GM23338 (cell line): ENCODE measurements at regions not wholly inside any gene's neighbourhood (a gene's known extent, or its start where the extent isn't known, plus 50 kb on each side); places are given as distances from the start of the nearest gene placed in this dataset.

Source experiments
- ATAC-seq: fragments of 200-7000 bp; cut with Tn5 transposase; 3 replicates; pipeline ENCODE4 v1.9.1; 2020
- DNase-seq: peaks from one replicate; pipeline ENCODE4 v3.0.0-alpha.2; 2015; ENCODE audit warnings: low spot score
- H2AFZ ChIP-seq: fragments of 200-600 bp; sonication (generic); 2 replicates; pipeline ENCODE4 v1.8.0; 2016; ENCODE audit warnings: antibody characterized with exemption, mild to moderate bottlenecking, moderate library complexity
- H3F3A ChIP-seq: fragments of 200-600 bp; sonication (generic); replicated peaks from 2 replicates; pipeline ENCODE4 v1.8.0; 2017; ENCODE audit warnings: antibody characterized with exemption, mixed run types, low read depth
- H3K27ac ChIP-seq: fragments of 200-600 bp; sonication (generic); 2 replicates; pipeline ENCODE4 v1.6.1; 2016; ENCODE audit warnings: low read depth
- H3K27me3 ChIP-seq: fragments of 200-600 bp; sonication (generic); 2 replicates; pipeline ENCODE4 v1.8.0; 2016; ENCODE audit warnings: mild to moderate bottlenecking, mixed run types, moderate library complexity; ENCODE audit not compliant: insufficient read depth
- H3K36me3 ChIP-seq: fragments of 200-600 bp; sonication (generic); 2 replicates; pipeline ENCODE4 v1.8.0; 2016; ENCODE audit warnings: mild to moderate bottlenecking; ENCODE audit not compliant: insufficient read depth
- H3K4me1 ChIP-seq: fragments of 200-600 bp; sonication (generic); 2 replicates; pipeline ENCODE4 v1.8.0; 2016; ENCODE audit warnings: mild to moderate bottlenecking, moderate library complexity; ENCODE audit not compliant: insufficient read depth
- H3K4me2 ChIP-seq: fragments of 200-600 bp; sonication (generic); 2 replicates; pipeline ENCODE4 v1.7.1; 2017; ENCODE audit warnings: mixed run types
- H3K4me3 ChIP-seq: fragments of 200-600 bp; sonication (generic); 2 replicates; pipeline ENCODE4 v1.6.1; 2016; ENCODE audit warnings: mixed run types
- H3K79me2 ChIP-seq: fragments of 200-600 bp; sonication (generic); replicated peaks from 2 replicates; pipeline ENCODE4 v1.8.0; 2017; ENCODE audit warnings: mild to moderate bottlenecking; ENCODE audit not compliant: insufficient read depth
- H3K9me2 ChIP-seq: fragments of 200-600 bp; sonication (generic); 2 replicates; pipeline ENCODE4 v1.8.0; 2017; ENCODE audit not compliant: insufficient read depth
- H4K20me1 ChIP-seq: fragments of 200-600 bp; sonication (generic); replicated peaks from 2 replicates; pipeline ENCODE4 v1.8.0; 2017; ENCODE audit warnings: mild to moderate bottlenecking; ENCODE audit not compliant: insufficient read depth
- H3K27ac Mint-ChIP-seq: 2 replicates; pipeline ENCODE4 v1.8.0; 2020; ENCODE audit warnings: inconsistent platforms, mild to moderate bottlenecking, moderate library complexity, mixed read lengths
- H3K27me3 Mint-ChIP-seq: 3 replicates; pipeline ENCODE4 v1.8.0; 2022; ENCODE audit warnings: low read depth, mild to moderate bottlenecking, moderate library complexity, mixed read lengths, inconsistent platforms; ENCODE audit not compliant: insufficient read depth, poor library complexity
- H3K36me3 Mint-ChIP-seq: 3 replicates; pipeline ENCODE4 v1.8.0; 2021; ENCODE audit warnings: low read depth, mild to moderate bottlenecking, inconsistent platforms, moderate library complexity, mixed read lengths
- H3K4me1 Mint-ChIP-seq: 3 replicates; pipeline ENCODE4 v1.8.0; 2020; ENCODE audit warnings: mild to moderate bottlenecking, inconsistent platforms, mixed read lengths
- H3K4me3 Mint-ChIP-seq: 3 replicates; pipeline ENCODE4 v1.8.0; 2021; ENCODE audit warnings: moderate library complexity, mild to moderate bottlenecking, inconsistent platforms, mixed read lengths
- H3K9me3 Mint-ChIP-seq: 3 replicates; pipeline ENCODE4 v1.8.0; 2020; ENCODE audit warnings: moderate library complexity, mild to moderate bottlenecking, inconsistent platforms, mixed read lengths
- CTCF ChIP-seq, 2 experiments: fragments of 200-600 bp in 1 of 2; sonication (generic) in 1 of 2; conservative IDR thresholded peaks; 2 replicates each; pipeline versions ENCODE4 v1.5.1 to v1.6.1; 2016 to 2017; ENCODE audit warnings: antibody characterized with exemption in 2 of 2, low read depth in 2 of 2, mild to moderate bottlenecking in 2 of 2, moderate library complexity in 1 of 2
- EZH2 ChIP-seq: fragments of 200-600 bp; sonication (generic); IDR thresholded peaks from one replicate; pipeline ENCODE4 v1.8.0; 2017; ENCODE audit warnings: antibody characterized with exemption, mild to moderate bottlenecking, low read depth; ENCODE audit not compliant: unreplicated experiment
- EZH2phosphoT487 ChIP-seq: fragments of 200-600 bp; sonication (generic); IDR thresholded peaks from one replicate; pipeline ENCODE4 v1.8.1; 2018; ENCODE audit warnings: antibody characterized with exemption; ENCODE audit not compliant: unreplicated experiment
- JUNB ChIP-seq: IDR thresholded peaks from one replicate; pipeline ENCODE4 v1.6.1; 2016; ENCODE audit warnings: antibody characterized with exemption; ENCODE audit not compliant: unreplicated experiment
- NANOG ChIP-seq: IDR thresholded peaks from 2 replicates; pipeline ENCODE4 v1.6.1; 2016; ENCODE audit warnings: antibody characterized with exemption, borderline replicate concordance
- POLR2AphosphoS5 ChIP-seq: IDR thresholded peaks from 2 replicates; pipeline ENCODE4 v1.6.1; 2016; ENCODE audit warnings: antibody characterized with exemption, low read depth
- STAT1 ChIP-seq: IDR thresholded peaks from one replicate; pipeline ENCODE4 v1.6.1; 2016; ENCODE audit warnings: antibody characterized with exemption; ENCODE audit not compliant: unreplicated experiment
- TF ChIP-seq, protein P1 (sequence below): fragments of 250-450 bp; sonication (Bioruptor Pico); IDR thresholded peaks from 2 replicates; pipeline ENCODE4 v1.5.0; 2020; ENCODE audit warnings: mild to moderate bottlenecking, moderate library complexity
- TF ChIP-seq, protein P2 (sequence below): IDR thresholded peaks from 2 replicates; pipeline ENCODE4 v1.6.1; 2016; ENCODE audit warnings: antibody characterized with exemption

DNA sequence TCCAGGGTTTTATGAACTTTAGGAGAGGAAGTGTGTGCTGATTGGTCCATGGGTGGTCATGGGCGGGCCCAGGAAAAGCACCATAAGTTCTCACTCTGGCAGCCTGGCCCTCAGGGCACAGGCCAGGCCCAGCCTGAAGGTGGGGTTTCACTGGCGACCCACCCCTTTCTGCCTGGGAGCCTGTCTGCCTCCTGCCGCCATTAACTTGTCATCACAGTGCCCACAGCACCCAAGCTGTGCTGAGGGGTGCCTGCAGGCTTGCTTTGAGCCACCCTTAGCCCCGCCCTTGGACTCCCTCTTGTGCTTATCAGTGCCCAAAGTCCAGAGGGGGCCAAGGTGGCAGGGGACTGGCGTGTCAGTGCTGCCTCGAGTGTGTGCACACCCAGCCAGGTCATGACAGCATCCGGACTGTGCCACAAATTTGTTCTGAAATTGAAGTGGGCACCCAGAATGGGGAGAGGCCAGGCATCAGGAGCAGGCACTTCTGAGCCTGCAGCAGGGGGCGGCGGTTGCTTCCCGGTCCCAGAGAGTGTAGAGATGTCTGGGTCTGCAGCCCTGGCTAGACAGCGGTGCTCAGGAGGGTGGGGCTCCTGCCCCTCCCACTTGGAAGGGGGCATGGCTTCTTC, 455.6 kb downstream of the TMA16 start:
- H3K27ac ChIP-seq: no peak overlapping the region
- TF ChIP-seq, protein P1, sequence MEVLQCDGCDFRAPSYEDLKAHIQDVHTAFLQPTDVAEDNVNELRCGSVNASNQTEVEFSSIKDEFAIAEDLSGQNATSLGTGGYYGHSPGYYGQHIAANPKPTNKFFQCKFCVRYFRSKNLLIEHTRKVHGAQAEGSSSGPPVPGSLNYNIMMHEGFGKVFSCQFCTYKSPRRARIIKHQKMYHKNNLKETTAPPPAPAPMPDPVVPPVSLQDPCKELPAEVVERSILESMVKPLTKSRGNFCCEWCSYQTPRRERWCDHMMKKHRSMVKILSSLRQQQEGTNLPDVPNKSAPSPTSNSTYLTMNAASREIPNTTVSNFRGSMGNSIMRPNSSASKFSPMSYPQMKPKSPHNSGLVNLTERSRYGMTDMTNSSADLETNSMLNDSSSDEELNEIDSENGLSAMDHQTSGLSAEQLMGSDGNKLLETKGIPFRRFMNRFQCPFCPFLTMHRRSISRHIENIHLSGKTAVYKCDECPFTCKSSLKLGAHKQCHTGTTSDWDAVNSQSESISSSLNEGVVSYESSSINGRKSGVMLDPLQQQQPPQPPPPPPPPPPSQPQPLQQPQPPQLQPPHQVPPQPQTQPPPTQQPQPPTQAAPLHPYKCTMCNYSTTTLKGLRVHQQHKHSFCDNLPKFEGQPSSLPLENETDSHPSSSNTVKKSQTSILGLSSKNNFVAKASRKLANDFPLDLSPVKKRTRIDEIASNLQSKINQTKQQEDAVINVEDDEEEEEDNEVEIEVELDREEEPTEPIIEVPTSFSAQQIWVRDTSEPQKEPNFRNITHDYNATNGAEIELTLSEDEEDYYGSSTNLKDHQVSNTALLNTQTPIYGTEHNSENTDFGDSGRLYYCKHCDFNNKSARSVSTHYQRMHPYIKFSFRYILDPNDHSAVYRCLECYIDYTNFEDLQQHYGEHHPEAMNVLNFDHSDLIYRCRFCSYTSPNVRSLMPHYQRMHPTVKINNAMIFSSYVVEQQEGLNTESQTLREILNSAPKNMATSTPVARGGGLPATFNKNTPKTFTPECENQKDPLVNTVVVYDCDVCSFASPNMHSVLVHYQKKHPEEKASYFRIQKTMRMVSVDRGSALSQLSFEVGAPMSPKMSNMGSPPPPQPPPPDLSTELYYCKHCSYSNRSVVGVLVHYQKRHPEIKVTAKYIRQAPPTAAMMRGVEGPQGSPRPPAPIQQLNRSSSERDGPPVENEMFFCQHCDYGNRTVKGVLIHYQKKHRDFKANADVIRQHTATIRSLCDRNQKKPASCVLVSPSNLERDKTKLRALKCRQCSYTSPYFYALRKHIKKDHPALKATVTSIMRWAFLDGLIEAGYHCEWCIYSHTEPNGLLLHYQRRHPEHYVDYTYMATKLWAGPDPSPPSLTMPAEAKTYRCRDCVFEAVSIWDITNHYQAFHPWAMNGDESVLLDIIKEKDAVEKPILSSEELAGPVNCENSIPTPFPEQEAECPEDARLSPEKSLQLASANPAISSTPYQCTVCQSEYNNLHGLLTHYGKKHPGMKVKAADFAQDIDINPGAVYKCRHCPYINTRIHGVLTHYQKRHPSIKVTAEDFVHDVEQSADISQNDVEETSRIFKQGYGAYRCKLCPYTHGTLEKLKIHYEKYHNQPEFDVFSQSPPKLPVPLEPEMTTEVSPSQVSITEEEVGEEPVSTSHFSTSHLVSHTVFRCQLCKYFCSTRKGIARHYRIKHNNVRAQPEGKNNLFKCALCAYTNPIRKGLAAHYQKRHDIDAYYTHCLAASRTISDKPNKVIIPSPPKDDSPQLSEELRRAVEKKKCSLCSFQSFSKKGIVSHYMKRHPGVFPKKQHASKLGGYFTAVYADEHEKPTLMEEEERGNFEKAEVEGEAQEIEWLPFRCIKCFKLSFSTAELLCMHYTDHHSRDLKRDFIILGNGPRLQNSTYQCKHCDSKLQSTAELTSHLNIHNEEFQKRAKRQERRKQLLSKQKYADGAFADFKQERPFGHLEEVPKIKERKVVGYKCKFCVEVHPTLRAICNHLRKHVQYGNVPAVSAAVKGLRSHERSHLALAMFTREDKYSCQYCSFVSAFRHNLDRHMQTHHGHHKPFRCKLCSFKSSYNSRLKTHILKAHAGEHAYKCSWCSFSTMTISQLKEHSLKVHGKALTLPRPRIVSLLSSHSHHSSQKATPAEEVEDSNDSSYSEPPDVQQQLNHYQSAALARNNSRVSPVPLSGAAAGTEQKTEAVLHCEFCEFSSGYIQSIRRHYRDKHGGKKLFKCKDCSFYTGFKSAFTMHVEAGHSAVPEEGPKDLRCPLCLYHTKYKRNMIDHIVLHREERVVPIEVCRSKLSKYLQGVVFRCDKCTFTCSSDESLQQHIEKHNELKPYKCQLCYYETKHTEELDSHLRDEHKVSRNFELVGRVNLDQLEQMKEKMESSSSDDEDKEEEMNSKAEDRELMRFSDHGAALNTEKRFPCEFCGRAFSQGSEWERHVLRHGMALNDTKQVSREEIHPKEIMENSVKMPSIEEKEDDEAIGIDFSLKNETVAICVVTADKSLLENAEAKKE (CRISPR knock-in tag): no peak
- TF ChIP-seq EZH2 (no peak), JUNB (no peak), STAT1 (no peak), NANOG (no peak), CTCF (conservative IDR thresholded peaks at IDR 0.05; ENCODE audit: low read depth in 2 of 2) (no peak), EZH2phosphoT487 (no peak), POLR2AphosphoS5 (no peak)
- TF ChIP-seq, protein P2, sequence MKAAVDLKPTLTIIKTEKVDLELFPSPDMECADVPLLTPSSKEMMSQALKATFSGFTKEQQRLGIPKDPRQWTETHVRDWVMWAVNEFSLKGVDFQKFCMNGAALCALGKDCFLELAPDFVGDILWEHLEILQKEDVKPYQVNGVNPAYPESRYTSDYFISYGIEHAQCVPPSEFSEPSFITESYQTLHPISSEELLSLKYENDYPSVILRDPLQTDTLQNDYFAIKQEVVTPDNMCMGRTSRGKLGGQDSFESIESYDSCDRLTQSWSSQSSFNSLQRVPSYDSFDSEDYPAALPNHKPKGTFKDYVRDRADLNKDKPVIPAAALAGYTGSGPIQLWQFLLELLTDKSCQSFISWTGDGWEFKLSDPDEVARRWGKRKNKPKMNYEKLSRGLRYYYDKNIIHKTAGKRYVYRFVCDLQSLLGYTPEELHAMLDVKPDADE: no peak
- H2AFZ ChIP-seq: no peak overlapping the region
- H3K4me1 ChIP-seq: no peaks in the 10 kb centered on the region
- ATAC-seq (no peak), DNase-seq (no peak)
- no peaks in the 10 kb centered on the region for H3K4me1 Mint-ChIP-seq
- no peak overlapping the region for H3K4me3 ChIP-seq
- H3K27me3 Mint-ChIP-seq: no peaks in the 10 kb centered on the region
- no peaks in the 10 kb centered on the region for H3F3A ChIP-seq
- no peaks in the 10 kb centered on the region for H3K27me3 ChIP-seq
- H3K27ac Mint-ChIP-seq: no peak overlapping the region
- no peaks in the 10 kb centered on the region for H3K36me3 ChIP-seq
- no peaks in the 10 kb centered on the region for H3K79me2 ChIP-seq
- H3K9me2 ChIP-seq: no peaks in the 10 kb centered on the region
- H3K4me2 ChIP-seq: no peak overlapping the region
- peaks cover 5% of the 10 kb centered on the region; the same call in 1 of the 3 replicates for H3K9me3 Mint-ChIP-seq
- no peak overlapping the region for H3K4me3 Mint-ChIP-seq
- H4K20me1 ChIP-seq: no peaks in the 10 kb centered on the region
- no peaks in the 10 kb centered on the region; the same call in 2 of the 3 replicates for H3K36me3 Mint-ChIP-seq
